Retinal pigment epithelial cell (primary cell): ENCODE measurements at regions not wholly inside any gene's neighbourhood (a gene's known extent, or its start where the extent isn't known, plus 50 kb on each side); places are given as distances from the start of the nearest gene placed in this dataset.

Experiments
- DNase-seq: peaks from one replicate; pipeline ENCODE4 v3.0.0-alpha.2; 2010; ENCODE audit warnings: low read depth
- H3K4me3 ChIP-seq: 2 replicates; pipeline ENCODE4 v1.5.1; 2011; ENCODE audit warnings: mild to moderate bottlenecking, low read length, control low read depth, moderate library complexity
- CTCF ChIP-seq: conservative IDR thresholded peaks from 2 replicates; pipeline ENCODE4 v1.5.1; 2011; ENCODE audit warnings: low read depth, low read length, control low read depth, inconsistent platforms

- no peak for TF ChIP-seq CTCF
- no peak for DNase-seq
- H3K4me3 ChIP-seq, result peak overlapping the region; percentile 4
These were observed 252.7 kb upstream of the MBL2 start for GRCh38 chr10:53025172-53025711.

- DNase-seq, result no peak
These were observed 250.8 kb upstream of the MBL2 start for GRCh38 chr10:53023411-53023810.

GRCh38 chr10:53022611-53023088 is 250.1 kb upstream of the MBL2 start:
- TF ChIP-seq CTCF, result no peak
- no peak for DNase-seq

More at GRCh38 chr10:53023411-53023810, 250.8 kb upstream of the MBL2 start:
- no peak overlapping the region for H3K4me3 ChIP-seq
- TF ChIP-seq CTCF, result no peak

GRCh38 chr10:53013201-53013810 is 240.7 kb upstream of the MBL2 start:
- TF ChIP-seq CTCF, result no peak
- no peak for DNase-seq
- no peak overlapping the region for H3K4me3 ChIP-seq

More at GRCh38 chr10:53022611-53023088, 250.1 kb upstream of the MBL2 start:
- H3K4me3 ChIP-seq, result no peak overlapping the region

- H3K4me3 ChIP-seq, result no peak overlapping the region
- no peak for DNase-seq
- no peak for TF ChIP-seq CTCF
These were observed 237.7 kb upstream of the MBL2 start for GRCh38 chr10:53009961-53010907.

- no peak overlapping the region for H3K4me3 ChIP-seq
- no peak for DNase-seq
- TF ChIP-seq CTCF, result no peak
These were observed 234.9 kb upstream of the MBL2 start for GRCh38 chr10:53007527-53007842.
